ENCODE measurements at regions not wholly inside any gene's neighbourhood (a gene's known extent, or its start where the extent isn't known, plus 50 kb on each side); places are given as distances from the start of the nearest gene placed in this dataset.

- H2BK12ac ChIP-seq (ENCODE audit: low read length), result no peak overlapping the region
- WGBS (ENCODE audit: extremely low coverage, insufficient coverage, insufficient read length), result no CpG with 5 or more reads among the region's 7 CpGs
Observed at GRCh38 chr2:114076961-114077360, 187.1 kb downstream of the ACTR3 start.

GRCh38 chr2:114079366-114080004, 189.6 kb downstream of the ACTR3 start:
- H3K79me1 ChIP-seq (ENCODE audit: low read length), result no peaks in the 10 kb centered on the region
- no peak overlapping the region for H4K91ac ChIP-seq (ENCODE audit: low read depth, low read length)
- no peak overlapping the region for H3K14ac ChIP-seq (ENCODE audit: low read length)
- WGBS (ENCODE audit: extremely low coverage, insufficient coverage, insufficient read length), result no CpG with 5 or more reads among the region's 10 CpGs
- no peak overlapping the region for H3K4me2 ChIP-seq (ENCODE audit: low read length)
- no peaks in the 10 kb centered on the region for H3K4me1 ChIP-seq (ENCODE audit: control insufficient read depth in 1 of 2, insufficient read depth in 2 of 2, low read length in 2 of 2)
- H2BK5ac ChIP-seq (ENCODE audit: low read depth, low read length, poor library complexity), result no peak overlapping the region
- H3K27me3 ChIP-seq (ENCODE audit: insufficient read depth, low read length), result no peaks in the 10 kb centered on the region
- H2AFZ ChIP-seq (ENCODE audit: insufficient read depth, low read length, poor library complexity), result no peak overlapping the region
- no peak overlapping the region for H4K12ac ChIP-seq (ENCODE audit: low read depth, low read length)
- no peak overlapping the region for H4K8ac ChIP-seq (ENCODE audit: low read depth, low read length)
- no peaks in the 10 kb centered on the region for H3K9me3 ChIP-seq (ENCODE audit: insufficient read depth, low read depth, low read length)
- no peak overlapping the region for H3K27ac ChIP-seq (ENCODE audit: low read depth, low read length)
- H3K18ac ChIP-seq (ENCODE audit: low read length), result no peak overlapping the region
- no peaks in the 10 kb centered on the region for H3K79me2 ChIP-seq (ENCODE audit: control insufficient read depth, insufficient read depth, low read length, poor library complexity)
- no peak overlapping the region for H3K4me3 ChIP-seq (ENCODE audit: low read depth, low read length)
- no peaks in the 10 kb centered on the region for H3K36me3 ChIP-seq (ENCODE audit: control insufficient read depth in 1 of 2, insufficient read depth in 2 of 2, low read length in 2 of 2)
- no peak for DNase-seq
- H3K4ac ChIP-seq (ENCODE audit: low read depth, low read length), result no peak overlapping the region
- H2BK12ac ChIP-seq (ENCODE audit: low read length), result no peak overlapping the region
- H2BK120ac ChIP-seq (ENCODE audit: insufficient read depth, low read length, poor library complexity), result no peak overlapping the region
- H2AK5ac ChIP-seq (ENCODE audit: low read length), result no peak overlapping the region
- H3K23ac ChIP-seq (ENCODE audit: low read length), result no peak overlapping the region
- no peak overlapping the region for H3K9ac ChIP-seq (ENCODE audit: low read length)

More at GRCh38 chr2:114076961-114077360, 187.1 kb downstream of the ACTR3 start:
- H4K91ac ChIP-seq (ENCODE audit: low read depth, low read length), result no peak overlapping the region
- H2BK120ac ChIP-seq (ENCODE audit: insufficient read depth, low read length, poor library complexity), result no peak overlapping the region
- no peak overlapping the region for H2BK5ac ChIP-seq (ENCODE audit: low read depth, low read length, poor library complexity)
- H3K36me3 ChIP-seq (ENCODE audit: control insufficient read depth in 1 of 2, insufficient read depth in 2 of 2, low read length in 2 of 2), result no peaks in the 10 kb centered on the region
- no peak overlapping the region for H3K4me3 ChIP-seq (ENCODE audit: low read depth, low read length)
- H3K18ac ChIP-seq (ENCODE audit: low read length), result no peak overlapping the region
- H3K14ac ChIP-seq (ENCODE audit: low read length), result no peak overlapping the region
- H3K4ac ChIP-seq (ENCODE audit: low read depth, low read length), result no peak overlapping the region
- H4K12ac ChIP-seq (ENCODE audit: low read depth, low read length), result no peak overlapping the region
- DNase-seq, result no peak
- no peak overlapping the region for H3K27ac ChIP-seq (ENCODE audit: low read depth, low read length)
- no peak overlapping the region for H2AK5ac ChIP-seq (ENCODE audit: low read length)
- H3K79me2 ChIP-seq (ENCODE audit: control insufficient read depth, insufficient read depth, low read length, poor library complexity), result no peaks in the 10 kb centered on the region
- H3K27me3 ChIP-seq (ENCODE audit: insufficient read depth, low read length), result no peaks in the 10 kb centered on the region
- no peak overlapping the region for H3K23ac ChIP-seq (ENCODE audit: low read length)
- H4K8ac ChIP-seq (ENCODE audit: low read depth, low read length), result no peak overlapping the region
- H3K9me3 ChIP-seq (ENCODE audit: insufficient read depth, low read depth, low read length), result no peaks in the 10 kb centered on the region
- H2AFZ ChIP-seq (ENCODE audit: insufficient read depth, low read length, poor library complexity), result no peak overlapping the region
- H3K9ac ChIP-seq (ENCODE audit: low read length), result no peak overlapping the region
- no peak overlapping the region for H3K4me2 ChIP-seq (ENCODE audit: low read length)
- H3K4me1 ChIP-seq (ENCODE audit: control insufficient read depth in 1 of 2, insufficient read depth in 2 of 2, low read length in 2 of 2), result no peaks in the 10 kb centered on the region
- no peaks in the 10 kb centered on the region for H3K79me1 ChIP-seq (ENCODE audit: low read length)

- H3K4me3 ChIP-seq (ENCODE audit: low read depth, low read length), result no peak overlapping the region
- no peak overlapping the region for H2AK5ac ChIP-seq (ENCODE audit: low read length)
- H3K36me3 ChIP-seq (ENCODE audit: control insufficient read depth in 1 of 2, insufficient read depth in 2 of 2, low read length in 2 of 2), result no peaks in the 10 kb centered on the region
- H2AFZ ChIP-seq (ENCODE audit: insufficient read depth, low read length, poor library complexity), result no peak overlapping the region
- no peak overlapping the region for H3K9ac ChIP-seq (ENCODE audit: low read length)
- no peaks in the 10 kb centered on the region for H3K4me1 ChIP-seq (ENCODE audit: control insufficient read depth in 1 of 2, insufficient read depth in 2 of 2, low read length in 2 of 2)
- H4K8ac ChIP-seq (ENCODE audit: low read depth, low read length), result no peak overlapping the region
- no peak overlapping the region for H2BK120ac ChIP-seq (ENCODE audit: insufficient read depth, low read length, poor library complexity)
- H3K79me2 ChIP-seq (ENCODE audit: control insufficient read depth, insufficient read depth, low read length, poor library complexity), result no peaks in the 10 kb centered on the region
- H3K23ac ChIP-seq (ENCODE audit: low read length), result no peak overlapping the region
- no peak overlapping the region for H3K18ac ChIP-seq (ENCODE audit: low read length)
- H3K4ac ChIP-seq (ENCODE audit: low read depth, low read length), result no peak overlapping the region
- H2BK12ac ChIP-seq (ENCODE audit: low read length), result no peak overlapping the region
- no peak overlapping the region for H2BK5ac ChIP-seq (ENCODE audit: low read depth, low read length, poor library complexity)
- H3K4me2 ChIP-seq (ENCODE audit: low read length), result no peak overlapping the region
- no peaks in the 10 kb centered on the region for H3K79me1 ChIP-seq (ENCODE audit: low read length)
- no peaks in the 10 kb centered on the region for H3K9me3 ChIP-seq (ENCODE audit: insufficient read depth, low read depth, low read length)
- H3K27ac ChIP-seq (ENCODE audit: low read depth, low read length), result no peak overlapping the region
- H4K12ac ChIP-seq (ENCODE audit: low read depth, low read length), result no peak overlapping the region
- no peak overlapping the region for H3K14ac ChIP-seq (ENCODE audit: low read length)
- WGBS (ENCODE audit: extremely low coverage, insufficient coverage, insufficient read length), result no CpG with 5 or more reads among the region's 7 CpGs
- H4K91ac ChIP-seq (ENCODE audit: low read depth, low read length), result no peak overlapping the region
- H3K27me3 ChIP-seq (ENCODE audit: insufficient read depth, low read length), result no peaks in the 10 kb centered on the region
- no peak for DNase-seq
Observed at GRCh38 chr2:114082731-114083433, 193.0 kb downstream of the ACTR3 start.

- Histone ChIP-seq H3K4me2 (ENCODE audit: low read length) (no peak overlapping the region), H3K27ac (ENCODE audit: low read depth, low read length) (no peak overlapping the region), H3K9me3 (ENCODE audit: insufficient read depth, low read depth, low read length) (no peaks in the 10 kb centered on the region), H3K4ac (ENCODE audit: low read depth, low read length) (no peak overlapping the region), H3K79me1 (ENCODE audit: low read length) (no peaks in the 10 kb centered on the region), H2BK120ac (ENCODE audit: insufficient read depth, low read length, poor library complexity) (no peak overlapping the region), H4K8ac (ENCODE audit: low read depth, low read length) (no peak overlapping the region), H2AFZ (ENCODE audit: insufficient read depth, low read length, poor library complexity) (no peak overlapping the region), H3K4me3 (ENCODE audit: low read depth, low read length) (no peak overlapping the region), H3K79me2 (ENCODE audit: control insufficient read depth, insufficient read depth, low read length, poor library complexity) (no peaks in the 10 kb centered on the region), H3K23ac (ENCODE audit: low read length) (no peak overlapping the region), H3K4me1 (ENCODE audit: control insufficient read depth in 1 of 2, insufficient read depth in 2 of 2, low read length in 2 of 2) (no peaks in the 10 kb centered on the region), H2AK5ac (ENCODE audit: low read length) (no peak overlapping the region), H3K36me3 (ENCODE audit: control insufficient read depth in 1 of 2, insufficient read depth in 2 of 2, low read length in 2 of 2) (no peaks in the 10 kb centered on the region), H4K12ac (ENCODE audit: low read depth, low read length) (no peak overlapping the region), H2BK12ac (ENCODE audit: low read length) (no peak overlapping the region), H3K18ac (ENCODE audit: low read length) (no peak overlapping the region), H3K27me3 (ENCODE audit: insufficient read depth, low read length) (no peaks in the 10 kb centered on the region), H2BK5ac (ENCODE audit: low read depth, low read length, poor library complexity) (no peak overlapping the region), H4K91ac (ENCODE audit: low read depth, low read length) (no peak overlapping the region), H3K9ac (ENCODE audit: low read length) (no peak overlapping the region), H3K14ac (ENCODE audit: low read length) (no peak overlapping the region)
- DNase-seq, result no peak
- WGBS (ENCODE audit: extremely low coverage, insufficient coverage, insufficient read length), result no CpG with 5 or more reads among the region's 6 CpGs
Observed at GRCh38 chr2:114083717-114084387, 194.0 kb downstream of the ACTR3 start.

All from trophoblast cell (in vitro differentiated cells and primary cell).